Lower leg skin (tissue), 4 donors: ENCODE measurements at regions not wholly inside any gene's neighbourhood (a gene's known extent, or its start where the extent isn't known, plus 50 kb on each side); places are given as distances from the start of the nearest gene placed in this dataset.

ENCODE experiments used
- DNase-seq, 2 donors: peaks; one replicate each; pipeline ENCODE4 v3.0.0-alpha.2; 2019; ENCODE audit warnings: low spot score in 2 of 2
- H3K4me3 ChIP-seq: fragments of 200-600 bp; sonication (generic); 2 replicates; pipeline ENCODE4 v1.5.1; 2017; ENCODE audit warnings: mild to moderate bottlenecking, low read depth; ENCODE audit not compliant: poor library complexity, severe bottlenecking
- CTCF ChIP-seq, 3 donors: fragments of 450-650 bp; IDR thresholded peaks; one replicate each; pipeline ENCODE4 v1.5.1; 2016; ENCODE audit warnings: antibody characterized with exemption in 3 of 3, mild to moderate bottlenecking in 3 of 3, moderate library complexity in 2 of 3
- POLR2A ChIP-seq, 2 donors: fragments of 450-650 bp; IDR thresholded peaks; one replicate each; pipeline ENCODE4 v1.6.1; 2016 to 2017; ENCODE audit warnings: antibody characterized with exemption in 2 of 2, mild to moderate bottlenecking in 1 of 2, moderate library complexity in 1 of 2
- WGBS, 2 donors: methylation state at CpG; one replicate each; pipeline ENCODE4 v1.1.5; 2018; 5-methylcytosine and 5-hydroxymethylcytosine counted together
- intact Hi-C: fragments of 100-400 bp; cut with DNase I; formaldehyde crosslinking; loops from one replicate; pipeline ENCODE4 v1.15.0; 2023; ENCODE audit warnings: low total_unique reads

GRCh38 chr4:55175779-55176231 is 50.4 kb upstream of the KDR start:
- intact Hi-C loops: no loop called here
- 47 to 55% methylated on average over 5 of the region's 5 CpGs for WGBS, 2 donors
- TF ChIP-seq CTCF (IDR thresholded peaks at IDR 0.05) (no peak), POLR2A (IDR thresholded peaks at IDR 0.05) (no peak)
- no peak overlapping the region for H3K4me3 ChIP-seq
- DNase-seq: no peak

GRCh38 chr4:55176497-55176896 is 51.1 kb upstream of the KDR start:
- TF ChIP-seq CTCF (IDR thresholded peaks at IDR 0.05): no peak
- no peak for TF ChIP-seq POLR2A (IDR thresholded peaks at IDR 0.05)
- WGBS, 2 donors: 83 to 84% methylated on average over 4 of the region's 4 CpGs
- DNase-seq: no peak
- intact Hi-C loops: no loop called here
- no peak overlapping the region for H3K4me3 ChIP-seq

- DNase-seq: no peak
- TF ChIP-seq POLR2A (IDR thresholded peaks at IDR 0.05) (no peak), CTCF (IDR thresholded peaks at IDR 0.05) (no peak)
- intact Hi-C loops: no loop called here
- H3K4me3 ChIP-seq: no peak overlapping the region
- WGBS, 2 donors: 86 to 89% methylated on average over 4 of the region's 4 CpGs
Measured at GRCh38 chr4:55177461-55177860, 52.1 kb upstream of the KDR start.

- WGBS, 2 donors: 61 to 67% methylated on average over 7 of the region's 7 CpGs
- TF ChIP-seq CTCF (IDR thresholded peaks at IDR 0.05) (no peak), POLR2A (IDR thresholded peaks at IDR 0.05) (no peak)
- DNase-seq: no peak
- intact Hi-C loops: no loop called here
- H3K4me3 ChIP-seq: no peak overlapping the region
Measured at GRCh38 chr4:55178226-55179005, 53.0 kb upstream of the KDR start.

GRCh38 chr4:55181010-55182005 is 55.9 kb upstream of the KDR start:
- H3K4me3 ChIP-seq: no peak overlapping the region
- no peak for TF ChIP-seq CTCF (IDR thresholded peaks at IDR 0.05)
- no peak for TF ChIP-seq POLR2A (IDR thresholded peaks at IDR 0.05)
- 44 to 52% methylated on average over 9 of the region's 9 CpGs for WGBS, 2 donors
- intact Hi-C loops: no loop called here
- no peak for DNase-seq
